ENCODE measurements at regions not wholly inside any gene's neighbourhood (a gene's known extent, or its start where the extent isn't known, plus 50 kb on each side); places are given as distances from the start of the nearest gene placed in this dataset.

GRCh38 chr9:13554626-13555025, 275.1 kb upstream of the MPDZ start:
- TF ChIP-seq CTCF (IDR thresholded peaks at IDR 0.05; ENCODE audit: low read depth, low read length, missing input control): no peak
- TF ChIP-seq YY1 (IDR thresholded peaks at IDR 0.05): no peak
- TF ChIP-seq, protein P1, sequence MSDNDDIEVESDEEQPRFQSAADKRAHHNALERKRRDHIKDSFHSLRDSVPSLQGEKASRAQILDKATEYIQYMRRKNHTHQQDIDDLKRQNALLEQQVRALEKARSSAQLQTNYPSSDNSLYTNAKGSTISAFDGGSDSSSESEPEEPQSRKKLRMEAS (IDR thresholded peaks at IDR 0.05): no peak
- no peak for TF ChIP-seq GABPA (IDR thresholded peaks at IDR 0.05 in 1 of 2, conservative IDR thresholded peaks at IDR 0.05 in 1 of 2)
- no peak for TF ChIP-seq RXRA (IDR thresholded peaks at IDR 0.05)
- no peak for TF ChIP-seq REST (IDR thresholded peaks at IDR 0.05)
- TF ChIP-seq HNF4G (IDR thresholded peaks at IDR 0.05): no peak
- no peak for TF ChIP-seq RAD21 (IDR thresholded peaks at IDR 0.05)
- no peak for TF ChIP-seq SP1 (IDR thresholded peaks at IDR 0.05)
- TF ChIP-seq, protein P2, sequence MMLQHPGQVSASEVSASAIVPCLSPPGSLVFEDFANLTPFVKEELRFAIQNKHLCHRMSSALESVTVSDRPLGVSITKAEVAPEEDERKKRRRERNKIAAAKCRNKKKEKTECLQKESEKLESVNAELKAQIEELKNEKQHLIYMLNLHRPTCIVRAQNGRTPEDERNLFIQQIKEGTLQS (IDR thresholded peaks at IDR 0.05): no peak
